Esophagus muscularis mucosa (tissue), 3 donors: ENCODE measurements at regions not wholly inside any gene's neighbourhood (a gene's known extent, or its start where the extent isn't known, plus 50 kb on each side); places are given as distances from the start of the nearest gene placed in this dataset.
"Not testable (repeated sequence)": the region's sequence is repeated elsewhere in the genome, so short reads cannot be mapped to it uniquely, and the experiment has no call there.

Experiments
- POLR2AphosphoS5 ChIP-seq, 2 donors: sonication (generic); formaldehyde crosslinking; IDR thresholded peaks; one replicate each; pipeline ENCODE4 v1.6.1; 2017; ENCODE audit warnings: antibody characterized with exemption in 2 of 2
- TF ChIP-seq, protein P1 (sequence below), 3 experiments: fragments of 200-600 bp in 2 of 3; fragments of 450-650 bp in 1 of 3; sonication (generic) in 2 of 3; IDR thresholded peaks; one replicate each; pipeline ENCODE4 v1.5.1; 2017 to 2019; ENCODE audit warnings: antibody characterized with exemption in 3 of 3, mild to moderate bottlenecking in 2 of 3, moderate library complexity in 1 of 3

DNA sequence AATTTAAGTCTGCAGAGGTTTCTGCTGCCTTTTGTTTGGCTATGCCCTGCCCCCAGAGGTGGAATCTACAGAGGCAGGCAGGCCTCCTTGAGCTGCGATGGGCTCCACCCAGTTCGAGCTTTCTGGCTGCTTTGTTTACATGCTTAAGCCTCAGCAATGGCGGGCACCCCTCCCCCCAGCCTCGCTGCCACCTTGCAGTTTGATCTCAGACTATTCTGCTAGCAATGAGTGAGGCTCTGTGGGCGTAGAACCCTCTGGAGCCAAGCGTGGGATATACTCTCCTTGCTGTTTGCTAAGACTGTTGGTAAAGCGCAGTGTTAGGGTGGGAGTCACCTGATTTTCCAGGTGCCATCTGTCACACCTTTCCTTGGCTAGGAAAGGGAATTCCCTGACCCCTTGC, 250.0 kb upstream of the FAM78B start:
- TF ChIP-seq, protein P1, sequence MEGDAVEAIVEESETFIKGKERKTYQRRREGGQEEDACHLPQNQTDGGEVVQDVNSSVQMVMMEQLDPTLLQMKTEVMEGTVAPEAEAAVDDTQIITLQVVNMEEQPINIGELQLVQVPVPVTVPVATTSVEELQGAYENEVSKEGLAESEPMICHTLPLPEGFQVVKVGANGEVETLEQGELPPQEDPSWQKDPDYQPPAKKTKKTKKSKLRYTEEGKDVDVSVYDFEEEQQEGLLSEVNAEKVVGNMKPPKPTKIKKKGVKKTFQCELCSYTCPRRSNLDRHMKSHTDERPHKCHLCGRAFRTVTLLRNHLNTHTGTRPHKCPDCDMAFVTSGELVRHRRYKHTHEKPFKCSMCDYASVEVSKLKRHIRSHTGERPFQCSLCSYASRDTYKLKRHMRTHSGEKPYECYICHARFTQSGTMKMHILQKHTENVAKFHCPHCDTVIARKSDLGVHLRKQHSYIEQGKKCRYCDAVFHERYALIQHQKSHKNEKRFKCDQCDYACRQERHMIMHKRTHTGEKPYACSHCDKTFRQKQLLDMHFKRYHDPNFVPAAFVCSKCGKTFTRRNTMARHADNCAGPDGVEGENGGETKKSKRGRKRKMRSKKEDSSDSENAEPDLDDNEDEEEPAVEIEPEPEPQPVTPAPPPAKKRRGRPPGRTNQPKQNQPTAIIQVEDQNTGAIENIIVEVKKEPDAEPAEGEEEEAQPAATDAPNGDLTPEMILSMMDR (IDR thresholded peaks at IDR 0.05) = not testable (repeated sequence)
- not testable (repeated sequence) for TF ChIP-seq POLR2AphosphoS5 (IDR thresholded peaks at IDR 0.05)
